ENCODE measurements at regions not wholly inside any gene's neighbourhood (a gene's known extent, or its start where the extent isn't known, plus 50 kb on each side); places are given as distances from the start of the nearest gene placed in this dataset.

- POLR2A ChIA-PET: no interaction called here
- TF ChIP-seq GATA2 (IDR thresholded peaks at IDR 0.05; ENCODE audit: insufficient read depth, insufficient read length, low read depth, low read length) (no peak), MYC (IDR thresholded peaks at IDR 0.05; ENCODE audit: low read depth, low read length) (no peak), EZH2 (IDR thresholded peaks at IDR 0.05; ENCODE audit: borderline replicate concordance, low read depth, low read length, severe bottlenecking) (no peak), POLR2AphosphoS5 (IDR thresholded peaks at IDR 0.05; ENCODE audit: insufficient read depth, low read depth, low read length) (no peak), FOS (IDR thresholded peaks at IDR 0.05; ENCODE audit: borderline replicate concordance, insufficient read depth, low read length) (no peak), JUN (IDR thresholded peaks at IDR 0.05; ENCODE audit: borderline replicate concordance, insufficient read depth, insufficient read length, low read depth) (no peak), POLR2A (IDR thresholded peaks at IDR 0.05; ENCODE audit: low read depth, low read length) (no peak), MAX (IDR thresholded peaks at IDR 0.05; ENCODE audit: insufficient read depth, insufficient read length) (no peak)
- TF ChIP-seq, protein P1, sequence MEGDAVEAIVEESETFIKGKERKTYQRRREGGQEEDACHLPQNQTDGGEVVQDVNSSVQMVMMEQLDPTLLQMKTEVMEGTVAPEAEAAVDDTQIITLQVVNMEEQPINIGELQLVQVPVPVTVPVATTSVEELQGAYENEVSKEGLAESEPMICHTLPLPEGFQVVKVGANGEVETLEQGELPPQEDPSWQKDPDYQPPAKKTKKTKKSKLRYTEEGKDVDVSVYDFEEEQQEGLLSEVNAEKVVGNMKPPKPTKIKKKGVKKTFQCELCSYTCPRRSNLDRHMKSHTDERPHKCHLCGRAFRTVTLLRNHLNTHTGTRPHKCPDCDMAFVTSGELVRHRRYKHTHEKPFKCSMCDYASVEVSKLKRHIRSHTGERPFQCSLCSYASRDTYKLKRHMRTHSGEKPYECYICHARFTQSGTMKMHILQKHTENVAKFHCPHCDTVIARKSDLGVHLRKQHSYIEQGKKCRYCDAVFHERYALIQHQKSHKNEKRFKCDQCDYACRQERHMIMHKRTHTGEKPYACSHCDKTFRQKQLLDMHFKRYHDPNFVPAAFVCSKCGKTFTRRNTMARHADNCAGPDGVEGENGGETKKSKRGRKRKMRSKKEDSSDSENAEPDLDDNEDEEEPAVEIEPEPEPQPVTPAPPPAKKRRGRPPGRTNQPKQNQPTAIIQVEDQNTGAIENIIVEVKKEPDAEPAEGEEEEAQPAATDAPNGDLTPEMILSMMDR (IDR thresholded peaks at IDR 0.05; ENCODE audit: extremely low read depth in 1 of 2, insufficient read depth in 1 of 2, low read depth in 1 of 2, low read length in 2 of 2): no peak
- Histone ChIP-seq H3K9ac (replicated peaks; ENCODE audit: extremely low read depth, insufficient read depth, low read length) (no peak overlapping the region), H4K20me1 (replicated peaks; ENCODE audit: control insufficient read depth, extremely low read depth, insufficient read depth, low read length) (no peaks in the 10 kb centered on the region), H3K36me3 (ENCODE audit: control insufficient read depth in 2 of 2, extremely low read depth in 1 of 2, insufficient read depth in 2 of 2, low read length in 2 of 2) (no peaks in the 10 kb centered on the region), H3K4me3 (replicated peaks in 1 of 3; ENCODE audit: insufficient read depth in 1 of 3, low read depth in 1 of 3, low read length in 3 of 3) (no peak overlapping the region), H3K4me2 (ENCODE audit: insufficient read depth, low read length) (no peak overlapping the region), H3K4me1 (ENCODE audit: control insufficient read depth, extremely low read depth, insufficient read depth, low read length) (no peaks in the 10 kb centered on the region), H3K27me3 (ENCODE audit: control insufficient read depth in 2 of 2, insufficient read depth in 2 of 2, low read length in 2 of 2) (no peaks in the 10 kb centered on the region), H3K9me1 (replicated peaks; ENCODE audit: control insufficient read depth, extremely low read depth, insufficient read depth, low read length) (no peaks in the 10 kb centered on the region), H3K9me3 (replicated peaks; ENCODE audit: control insufficient read depth, insufficient read depth, low read length) (no peaks in the 10 kb centered on the region), H3K79me2 (ENCODE audit: control insufficient read depth, insufficient read depth, low read length) (no peaks in the 10 kb centered on the region), H3K27ac (ENCODE audit: insufficient read depth, low read depth, low read length) (no peak overlapping the region), H2AFZ (ENCODE audit: low read depth, low read length) (no peak overlapping the region)
- no TSS peak for BruUV-seq (replicated peaks)
- dilution Hi-C loops (cut with MboI; ENCODE audit: extremely low pct_ligation_motif_present, low sequenced_read_pairs): no loop called here
- intact Hi-C loops (cut with micrococcal nuclease): no loop called here
- CTCF ChIA-PET: no interaction called here
- DNase-seq (ENCODE audit: low read depth, low spot score) (no peak), FAIRE-seq (no peak)
These were observed 156.8 kb upstream of the PWP1 start for GRCh38 chr12:107528731-107529365.
